ENCODE measurements at regions not wholly inside any gene's neighbourhood (a gene's known extent, or its start where the extent isn't known, plus 50 kb on each side); places are given as distances from the start of the nearest gene placed in this dataset.

GRCh38 chr2:226378753-226379705, 420.6 kb downstream of the IRS1 start:
- peaks cover 3% of the 10 kb centered on the region for H3K27me3 Mint-ChIP-seq (ENCODE audit: low read depth)
- H3K4me3 Mint-ChIP-seq: no peak overlapping the region
- no peaks in the 10 kb centered on the region for H3K9me3 Mint-ChIP-seq
- TF ChIP-seq, protein P1, sequence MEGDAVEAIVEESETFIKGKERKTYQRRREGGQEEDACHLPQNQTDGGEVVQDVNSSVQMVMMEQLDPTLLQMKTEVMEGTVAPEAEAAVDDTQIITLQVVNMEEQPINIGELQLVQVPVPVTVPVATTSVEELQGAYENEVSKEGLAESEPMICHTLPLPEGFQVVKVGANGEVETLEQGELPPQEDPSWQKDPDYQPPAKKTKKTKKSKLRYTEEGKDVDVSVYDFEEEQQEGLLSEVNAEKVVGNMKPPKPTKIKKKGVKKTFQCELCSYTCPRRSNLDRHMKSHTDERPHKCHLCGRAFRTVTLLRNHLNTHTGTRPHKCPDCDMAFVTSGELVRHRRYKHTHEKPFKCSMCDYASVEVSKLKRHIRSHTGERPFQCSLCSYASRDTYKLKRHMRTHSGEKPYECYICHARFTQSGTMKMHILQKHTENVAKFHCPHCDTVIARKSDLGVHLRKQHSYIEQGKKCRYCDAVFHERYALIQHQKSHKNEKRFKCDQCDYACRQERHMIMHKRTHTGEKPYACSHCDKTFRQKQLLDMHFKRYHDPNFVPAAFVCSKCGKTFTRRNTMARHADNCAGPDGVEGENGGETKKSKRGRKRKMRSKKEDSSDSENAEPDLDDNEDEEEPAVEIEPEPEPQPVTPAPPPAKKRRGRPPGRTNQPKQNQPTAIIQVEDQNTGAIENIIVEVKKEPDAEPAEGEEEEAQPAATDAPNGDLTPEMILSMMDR (IDR thresholded peaks at IDR 0.05; ENCODE audit: unreplicated experiment in 3 of 3): no peak
- peak overlapping the region in 2 of 3 experiments; percentile 20 to 64 for H3K27ac Mint-ChIP-seq
- peaks cover 16% of the 10 kb centered on the region for H3K4me1 Mint-ChIP-seq
- H3K36me3 Mint-ChIP-seq (ENCODE audit: low read depth): no peaks in the 10 kb centered on the region

- Mint-ChIP-seq H3K9me3 (no peaks in the 10 kb centered on the region), H3K4me1 (peaks cover 16% of the 10 kb centered on the region), H3K4me3 (no peak overlapping the region), H3K27me3 (ENCODE audit: low read depth) (peaks cover 7% of the 10 kb centered on the region), H3K27ac (peak overlapping the region in 1 of 3 experiments; percentile 26), H3K36me3 (ENCODE audit: low read depth) (no peaks in the 10 kb centered on the region)
- TF ChIP-seq, protein P1 (IDR thresholded peaks at IDR 0.05; ENCODE audit: unreplicated experiment in 3 of 3): no peak
Measured at GRCh38 chr2:226376516-226377180, 423.0 kb downstream of the IRS1 start.

- H3K27ac Mint-ChIP-seq: no peak overlapping the region
- H3K4me3 Mint-ChIP-seq: no peak overlapping the region
- peaks cover 4% of the 10 kb centered on the region for H3K27me3 Mint-ChIP-seq (ENCODE audit: low read depth)
- no peaks in the 10 kb centered on the region for H3K4me1 Mint-ChIP-seq
- H3K36me3 Mint-ChIP-seq (ENCODE audit: low read depth): no peaks in the 10 kb centered on the region
- TF ChIP-seq, protein P1 (IDR thresholded peaks at IDR 0.05; ENCODE audit: unreplicated experiment in 3 of 3): no peak
- H3K9me3 Mint-ChIP-seq: no peaks in the 10 kb centered on the region
Measured at GRCh38 chr2:226366920-226367319, 432.7 kb downstream of the IRS1 start.

- peaks cover 4% of the 10 kb centered on the region for H3K27me3 Mint-ChIP-seq (ENCODE audit: low read depth)
- H3K9me3 Mint-ChIP-seq: peaks cover 3% of the 10 kb centered on the region
- H3K27ac Mint-ChIP-seq: no peak overlapping the region
- TF ChIP-seq, protein P1 (IDR thresholded peaks at IDR 0.05; ENCODE audit: unreplicated experiment in 3 of 3): no peak
- H3K4me3 Mint-ChIP-seq: no peak overlapping the region
- no peaks in the 10 kb centered on the region for H3K36me3 Mint-ChIP-seq (ENCODE audit: low read depth)
- H3K4me1 Mint-ChIP-seq: no peaks in the 10 kb centered on the region
Measured at GRCh38 chr2:226364217-226364616, 435.4 kb downstream of the IRS1 start.

DNA sequence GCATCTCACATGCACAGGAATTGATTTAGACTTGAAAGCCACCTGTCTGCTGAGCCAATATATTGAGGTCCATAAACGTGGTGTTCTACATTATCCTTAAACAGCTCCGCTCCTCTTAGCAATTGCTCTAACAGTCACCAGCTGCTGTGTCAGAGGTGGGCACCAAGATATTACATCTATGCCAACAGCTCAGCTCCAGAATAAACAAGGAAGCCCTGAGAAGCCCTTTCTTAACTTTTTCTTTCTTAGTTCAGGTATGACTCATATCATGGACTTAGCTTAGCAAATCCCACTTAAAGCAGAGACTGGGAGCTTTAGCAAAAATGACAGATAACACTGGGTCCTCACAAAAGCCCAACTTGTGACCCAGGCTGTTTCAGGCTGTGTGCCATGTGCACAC, 436.6 kb downstream of the IRS1 start:
- H3K4me1 Mint-ChIP-seq: no peaks in the 10 kb centered on the region
- TF ChIP-seq, protein P1 (IDR thresholded peaks at IDR 0.05; ENCODE audit: unreplicated experiment in 3 of 3): no peak
- H3K9me3 Mint-ChIP-seq: peaks cover 3% of the 10 kb centered on the region
- H3K27me3 Mint-ChIP-seq (ENCODE audit: low read depth): no peaks in the 10 kb centered on the region
- no peak overlapping the region for H3K27ac Mint-ChIP-seq
- no peaks in the 10 kb centered on the region for H3K36me3 Mint-ChIP-seq (ENCODE audit: low read depth)
- H3K4me3 Mint-ChIP-seq: no peak overlapping the region

Data from nephron (organoid).